Smooth muscle cell (in vitro differentiated cells): ENCODE measurements at regions not wholly inside any gene's neighbourhood (a gene's known extent, or its start where the extent isn't known, plus 50 kb on each side); places are given as distances from the start of the nearest gene placed in this dataset.
A peak's percentile ranks its signal among the peaks of the same experiment; 100 is the strongest.

Source experiments
- DNase-seq: peaks from one replicate; lab custom pipeline; 2025; ENCODE audit not compliant: unreplicated experiment; lab: John Stamatoyannopoulos, UW
- H2AFZ ChIP-seq: fragments of 200-600 bp; sonication (generic); 2 replicates; pipeline ENCODE4 v1.6.0; 2016; ENCODE audit warnings: antibody characterized with exemption, low read depth, mild to moderate bottlenecking
- H3F3A ChIP-seq: fragments of 200-600 bp; sonication (generic); 2 replicates; pipeline ENCODE4 v1.6.0; 2017; ENCODE audit warnings: antibody characterized with exemption, low read depth
- H3K27ac ChIP-seq: fragments of 200-600 bp; sonication (generic); 2 replicates; pipeline ENCODE4 v1.5.1; 2016; ENCODE audit warnings: low read depth, mild to moderate bottlenecking
- H3K27me3 ChIP-seq: fragments of 200-600 bp; sonication (generic); 2 replicates; pipeline ENCODE4 v1.6.1; 2016; ENCODE audit warnings: low read depth, mild to moderate bottlenecking
- H3K36me3 ChIP-seq: fragments of 200-600 bp; sonication (generic); 2 replicates; pipeline ENCODE4 v1.5.1; 2016; ENCODE audit warnings: low read depth
- H3K4me1 ChIP-seq: fragments of 200-600 bp; sonication (generic); 2 replicates; pipeline ENCODE4 v1.5.1; 2016; ENCODE audit warnings: low read depth
- H3K4me2 ChIP-seq: fragments of 200-600 bp; sonication (generic); 2 replicates; pipeline ENCODE4 v1.6.0; 2016; ENCODE audit warnings: mild to moderate bottlenecking
- H3K4me3 ChIP-seq: fragments of 200-600 bp; sonication (generic); 2 replicates; pipeline ENCODE4 v1.5.1; 2016; ENCODE audit warnings: mild to moderate bottlenecking
- H3K79me2 ChIP-seq: fragments of 200-600 bp; sonication (generic); 2 replicates; pipeline ENCODE4 v1.6.0; 2016; ENCODE audit warnings: low read depth, mild to moderate bottlenecking
- H3K9ac ChIP-seq: fragments of 200-600 bp; sonication (generic); 2 replicates; pipeline ENCODE4 v1.6.0; 2016; ENCODE audit warnings: low read depth
- H3K9me3 ChIP-seq: fragments of 200-600 bp; sonication (generic); replicated peaks from 2 replicates; pipeline ENCODE4 v1.5.1; 2016; ENCODE audit warnings: low read depth
- H4K20me1 ChIP-seq: fragments of 200-600 bp; sonication (generic); 2 replicates; pipeline ENCODE4 v1.6.0; 2016; ENCODE audit warnings: low read depth
- WGBS: methylation state at CpG from one replicate; pipeline ENCODE4 v1.1.7; 2016; ENCODE audit warnings: low lambda C conversion rate; 5-methylcytosine and 5-hydroxymethylcytosine counted together
- TF ChIP-seq, protein P1 (sequence below): fragments of 200-600 bp; sonication (generic); IDR thresholded peaks from 2 replicates; pipeline ENCODE4 v1.5.1; 2017; ENCODE audit warnings: borderline replicate concordance, mild to moderate bottlenecking, antibody characterized with exemption; ENCODE audit not compliant: insufficient read depth, poor library complexity, severe bottlenecking

- Histone ChIP-seq H3K27me3 (no peaks in the 10 kb centered on the region), H3K27ac (no peak overlapping the region), H3K79me2 (no peaks in the 10 kb centered on the region), H2AFZ (no peak overlapping the region), H3K36me3 (no peaks in the 10 kb centered on the region), H3K4me3 (no peak overlapping the region), H3K4me2 (no peak overlapping the region), H3K4me1 (no peaks in the 10 kb centered on the region), H4K20me1 (no peaks in the 10 kb centered on the region), H3K9me3 (no peaks in the 10 kb centered on the region), H3F3A (no peaks in the 10 kb centered on the region), H3K9ac (no peak overlapping the region)
- WGBS = 80% methylated on average over 4 of the region's 4 CpGs
- TF ChIP-seq, protein P1, sequence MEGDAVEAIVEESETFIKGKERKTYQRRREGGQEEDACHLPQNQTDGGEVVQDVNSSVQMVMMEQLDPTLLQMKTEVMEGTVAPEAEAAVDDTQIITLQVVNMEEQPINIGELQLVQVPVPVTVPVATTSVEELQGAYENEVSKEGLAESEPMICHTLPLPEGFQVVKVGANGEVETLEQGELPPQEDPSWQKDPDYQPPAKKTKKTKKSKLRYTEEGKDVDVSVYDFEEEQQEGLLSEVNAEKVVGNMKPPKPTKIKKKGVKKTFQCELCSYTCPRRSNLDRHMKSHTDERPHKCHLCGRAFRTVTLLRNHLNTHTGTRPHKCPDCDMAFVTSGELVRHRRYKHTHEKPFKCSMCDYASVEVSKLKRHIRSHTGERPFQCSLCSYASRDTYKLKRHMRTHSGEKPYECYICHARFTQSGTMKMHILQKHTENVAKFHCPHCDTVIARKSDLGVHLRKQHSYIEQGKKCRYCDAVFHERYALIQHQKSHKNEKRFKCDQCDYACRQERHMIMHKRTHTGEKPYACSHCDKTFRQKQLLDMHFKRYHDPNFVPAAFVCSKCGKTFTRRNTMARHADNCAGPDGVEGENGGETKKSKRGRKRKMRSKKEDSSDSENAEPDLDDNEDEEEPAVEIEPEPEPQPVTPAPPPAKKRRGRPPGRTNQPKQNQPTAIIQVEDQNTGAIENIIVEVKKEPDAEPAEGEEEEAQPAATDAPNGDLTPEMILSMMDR = no peak
- DNase-seq = no peak
Observed at GRCh38 chr2:195027947-195028346, 629.1 kb upstream of the SLC39A10 start.

- no peaks in the 10 kb centered on the region for H3K9me3 ChIP-seq
- no peaks in the 10 kb centered on the region for H3K4me1 ChIP-seq
- H3K27ac ChIP-seq = no peak overlapping the region
- no peak overlapping the region for H2AFZ ChIP-seq
- no peaks in the 10 kb centered on the region for H3K79me2 ChIP-seq
- H3K4me3 ChIP-seq = no peak overlapping the region
- H3K36me3 ChIP-seq = no peaks in the 10 kb centered on the region
- H4K20me1 ChIP-seq = no peaks in the 10 kb centered on the region
- TF ChIP-seq, protein P1 = no peak
- H3F3A ChIP-seq = no peaks in the 10 kb centered on the region
- H3K9ac ChIP-seq = no peak overlapping the region
- H3K4me2 ChIP-seq = no peak overlapping the region
- DNase-seq = no peak
- H3K27me3 ChIP-seq = no peaks in the 10 kb centered on the region
- 75% methylated on average over 1 of the region's 1 CpG for WGBS
Observed at GRCh38 chr2:195026261-195026660, 630.8 kb upstream of the SLC39A10 start.

- H2AFZ ChIP-seq = no peak overlapping the region
- H4K20me1 ChIP-seq = no peaks in the 10 kb centered on the region
- TF ChIP-seq, protein P1 = no peak
- DNase-seq = no peak
- H3K36me3 ChIP-seq = no peaks in the 10 kb centered on the region
- H3K4me3 ChIP-seq = peak overlapping the region; percentile 6
- peak overlapping the region; percentile 65 for H3K27ac ChIP-seq
- H3K9ac ChIP-seq = no peak overlapping the region
- WGBS = 69% methylated on average over 4 of the region's 4 CpGs
- no peaks in the 10 kb centered on the region for H3F3A ChIP-seq
- no peaks in the 10 kb centered on the region for H3K9me3 ChIP-seq
- no peaks in the 10 kb centered on the region for H3K4me1 ChIP-seq
- peak overlapping the region; percentile 76 for H3K4me2 ChIP-seq
- H3K27me3 ChIP-seq = no peaks in the 10 kb centered on the region
- H3K79me2 ChIP-seq = no peaks in the 10 kb centered on the region
Observed at GRCh38 chr2:195022508-195022830, 634.6 kb upstream of the SLC39A10 start.

DNA sequence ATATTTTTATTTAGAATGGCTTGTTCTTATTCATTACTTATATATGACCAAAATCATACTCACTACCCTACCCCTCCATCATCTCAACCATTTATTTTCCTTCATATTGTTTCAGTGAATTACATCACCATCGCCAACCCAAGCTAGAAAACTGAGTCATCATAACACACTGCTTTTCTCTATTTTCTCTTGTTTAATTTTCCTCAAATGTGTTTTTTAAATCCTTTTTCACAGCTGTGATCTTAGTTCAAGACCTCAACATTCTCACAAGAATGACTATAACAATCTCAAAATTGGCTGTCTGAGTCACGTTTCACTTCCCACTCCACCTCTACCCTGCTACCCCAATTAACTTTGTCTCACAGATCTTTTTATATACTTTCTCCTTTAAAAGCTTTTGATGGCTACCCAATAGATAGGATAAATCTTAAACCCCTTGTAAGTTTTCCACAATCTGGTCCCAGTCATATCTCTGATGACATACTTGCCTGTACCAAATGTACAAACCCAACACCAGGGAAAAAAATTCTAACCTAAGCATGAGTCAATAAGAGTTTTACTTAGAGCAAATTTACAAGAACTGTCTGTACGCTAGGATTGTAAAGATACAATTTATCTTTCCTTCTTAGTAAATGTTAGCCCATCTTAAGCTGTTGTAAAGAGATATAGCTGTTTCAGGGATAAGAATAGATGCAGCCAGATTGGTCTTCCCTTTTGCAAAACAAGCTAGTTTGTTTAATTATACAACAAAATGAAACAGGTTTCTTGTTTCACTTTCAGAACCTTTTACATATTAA is 635.1 kb upstream of the SLC39A10 start:
- WGBS = 30% methylated on average over 3 of the region's 3 CpGs
- peak overlapping the region; percentile 65 for H3K27ac ChIP-seq
- H4K20me1 ChIP-seq = no peaks in the 10 kb centered on the region
- no peaks in the 10 kb centered on the region for H3K9me3 ChIP-seq
- peak overlapping the region; percentile 76 for H3K4me2 ChIP-seq
- H3K4me3 ChIP-seq = peak overlapping the region; percentile 6
- no peaks in the 10 kb centered on the region for H3F3A ChIP-seq
- no peaks in the 10 kb centered on the region for H3K79me2 ChIP-seq
- TF ChIP-seq, protein P1 = no peak
- no peaks in the 10 kb centered on the region for H3K27me3 ChIP-seq
- no peak for DNase-seq
- no peak overlapping the region for H3K9ac ChIP-seq
- no peaks in the 10 kb centered on the region for H3K4me1 ChIP-seq
- H2AFZ ChIP-seq = peak overlapping the region; percentile 14
- no peaks in the 10 kb centered on the region for H3K36me3 ChIP-seq
